ENCODE measurements at regions not wholly inside any gene's neighbourhood (a gene's known extent, or its start where the extent isn't known, plus 50 kb on each side); places are given as distances from the start of the nearest gene placed in this dataset.

DNA sequence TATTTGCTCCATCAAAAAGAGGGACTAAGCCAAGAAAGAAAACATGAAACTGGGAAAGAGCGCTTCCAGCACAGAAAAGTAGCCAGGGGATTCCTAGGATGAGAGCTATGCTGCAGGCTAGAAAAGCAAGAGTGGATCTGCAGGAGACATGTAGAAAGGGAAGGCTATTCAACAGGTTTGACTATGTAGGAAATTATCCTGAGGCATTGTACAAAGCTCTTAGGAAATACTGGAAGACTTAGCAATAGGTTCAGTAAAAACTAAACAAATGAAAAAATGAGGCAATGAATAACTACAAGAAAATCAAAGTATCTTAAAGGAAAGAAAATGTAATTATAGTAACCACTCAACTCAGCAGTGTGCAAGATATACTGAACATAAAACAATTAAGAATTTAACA is 178.7 kb upstream of the FOXN2 start:
- H3K4me3 ChIP-seq: no peak overlapping the region
- intact Hi-C loops (cut with DNase I): no loop called here
- WGBS, 3 donors: 90 to 98% (median 96%) methylated on average over 1 of the region's 1 CpG

GRCh38 chr2:48137829-48138228 is 176.7 kb upstream of the FOXN2 start:
- intact Hi-C loops (cut with DNase I): no loop called here
- H3K36me3 ChIP-seq: no peaks in the 10 kb centered on the region
- TF ChIP-seq EP300 (IDR thresholded peaks at IDR 0.05) (no peak), CTCF (IDR thresholded peaks at IDR 0.05) (no peak), POLR2A (IDR thresholded peaks at IDR 0.05) (no peak)

More for the DNA sequence above, 178.7 kb upstream of the FOXN2 start:
- H3K27me3 ChIP-seq: no peaks in the 10 kb centered on the region
- DNase-seq: no peak
- no peaks in the 10 kb centered on the region for H3K9me3 ChIP-seq
- TF ChIP-seq EP300 (IDR thresholded peaks at IDR 0.05): no peak
- no peak for TF ChIP-seq CTCF (IDR thresholded peaks at IDR 0.05)
- TF ChIP-seq POLR2A (IDR thresholded peaks at IDR 0.05): no peak
- H3K27ac ChIP-seq: no peak overlapping the region
- no peaks in the 10 kb centered on the region for H3K4me1 ChIP-seq (ENCODE audit: insufficient read depth)
- no peaks in the 10 kb centered on the region for H3K36me3 ChIP-seq

DNA sequence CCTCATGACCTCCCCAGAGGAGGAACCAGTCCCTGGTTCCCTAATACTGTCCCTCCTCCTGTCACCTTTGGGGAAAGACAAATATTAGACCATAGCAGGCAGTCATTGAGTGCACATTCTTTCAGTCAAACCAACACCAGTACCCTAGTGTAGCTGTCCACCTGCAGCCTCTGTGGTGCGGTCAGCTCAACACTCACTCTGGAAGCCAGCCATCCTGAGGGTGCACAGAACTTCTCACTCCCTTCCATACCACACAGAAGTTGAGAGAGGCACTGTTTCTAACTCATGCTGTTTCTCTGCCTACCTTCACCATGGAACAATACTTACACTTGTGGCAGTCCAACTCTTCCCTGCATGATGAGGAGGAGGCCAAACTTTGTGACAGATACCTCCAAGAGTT is 175.6 kb upstream of the FOXN2 start:
- H3K36me3 ChIP-seq: no peaks in the 10 kb centered on the region
- intact Hi-C loops (cut with DNase I): no loop called here
- no peak for DNase-seq
- no peaks in the 10 kb centered on the region for H3K4me1 ChIP-seq (ENCODE audit: insufficient read depth)
- H3K4me3 ChIP-seq: no peak overlapping the region
- no peaks in the 10 kb centered on the region for H3K27me3 ChIP-seq
- 0% methylated on average over 1 of the region's 1 CpG for WGBS, 3 donors
- TF ChIP-seq POLR2A (IDR thresholded peaks at IDR 0.05): no peak
- TF ChIP-seq EP300 (IDR thresholded peaks at IDR 0.05): no peak
- TF ChIP-seq CTCF (IDR thresholded peaks at IDR 0.05): no peak
- no peaks in the 10 kb centered on the region for H3K9me3 ChIP-seq
- no peak overlapping the region for H3K27ac ChIP-seq

More at GRCh38 chr2:48137829-48138228, 176.7 kb upstream of the FOXN2 start:
- no peak for DNase-seq
- 21 to 57% (median 45%) methylated on average over 1 of the region's 1 CpG for WGBS, 3 donors
- Histone ChIP-seq H3K4me1 (ENCODE audit: insufficient read depth) (no peaks in the 10 kb centered on the region), H3K9me3 (no peaks in the 10 kb centered on the region), H3K27ac (no peak overlapping the region), H3K4me3 (no peak overlapping the region), H3K27me3 (no peaks in the 10 kb centered on the region)

DNA sequence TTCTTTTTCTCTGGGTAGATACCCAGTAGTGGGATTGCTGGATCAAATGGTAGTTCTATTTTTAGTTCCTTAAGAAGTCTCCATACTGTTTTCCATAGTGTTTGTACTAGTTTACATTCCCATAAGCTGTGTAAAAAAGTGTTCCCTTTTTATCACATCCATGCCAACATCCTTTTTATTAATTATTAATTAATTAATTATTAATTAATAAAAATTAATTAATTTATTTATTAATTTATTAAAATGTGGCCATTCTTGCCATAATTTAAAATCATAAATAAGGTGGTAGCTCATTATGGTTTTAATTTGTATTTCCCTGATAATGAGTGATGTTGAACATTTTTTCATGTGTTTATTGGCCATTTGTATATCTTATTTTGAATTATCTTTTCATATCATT is 173.9 kb upstream of the FOXN2 start:
- DNase-seq: no peak
- Histone ChIP-seq H3K4me3 (no peak overlapping the region), H3K36me3 (no peaks in the 10 kb centered on the region), H3K27ac (no peak overlapping the region), H3K4me1 (ENCODE audit: insufficient read depth) (no peaks in the 10 kb centered on the region), H3K9me3 (no peaks in the 10 kb centered on the region), H3K27me3 (no peaks in the 10 kb centered on the region)
- intact Hi-C loops (cut with DNase I): no loop called here
- no peak for TF ChIP-seq EP300 (IDR thresholded peaks at IDR 0.05)
- TF ChIP-seq POLR2A (IDR thresholded peaks at IDR 0.05): no peak
- TF ChIP-seq CTCF (IDR thresholded peaks at IDR 0.05): no peak

DNA sequence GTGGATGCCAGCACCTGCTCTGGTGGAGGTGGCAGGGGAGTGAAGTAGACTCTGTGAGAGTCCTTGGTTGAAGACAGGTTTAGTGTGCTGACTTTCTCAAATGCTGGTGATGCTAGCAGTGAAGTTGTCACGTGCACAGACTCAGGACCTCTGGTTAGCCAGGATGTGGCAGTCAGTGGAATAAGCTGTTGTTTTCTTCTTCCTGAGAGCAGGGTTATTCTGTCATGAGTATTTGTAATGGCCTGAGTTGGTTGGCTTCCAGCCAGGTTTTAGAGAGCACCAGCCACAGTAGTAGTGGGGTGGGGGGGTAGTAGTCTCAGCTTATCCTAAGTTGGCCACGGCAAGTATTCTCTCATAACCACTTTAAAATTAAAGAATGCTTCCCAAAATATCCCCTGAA is 169.7 kb upstream of the FOXN2 start:
- no peak overlapping the region for H3K4me3 ChIP-seq
- 40 to 80% (median 43%) methylated on average over 2 of the region's 2 CpGs for WGBS, 3 donors

More for the DNA sequence above, 169.7 kb upstream of the FOXN2 start:
- Histone ChIP-seq H3K36me3 (no peaks in the 10 kb centered on the region), H3K9me3 (no peaks in the 10 kb centered on the region), H3K4me1 (ENCODE audit: insufficient read depth) (no peaks in the 10 kb centered on the region), H3K27ac (no peak overlapping the region), H3K27me3 (no peaks in the 10 kb centered on the region)
- TF ChIP-seq CTCF (IDR thresholded peaks at IDR 0.05) (no peak), POLR2A (IDR thresholded peaks at IDR 0.05) (no peak), EP300 (IDR thresholded peaks at IDR 0.05) (no peak)
- intact Hi-C loops (cut with DNase I): no loop called here
- no peak for DNase-seq

All from ovary (tissue), 7 donors.